IMR-90 (cell line): ENCODE measurements at regions not wholly inside any gene's neighbourhood (a gene's known extent, or its start where the extent isn't known, plus 50 kb on each side); places are given as distances from the start of the nearest gene placed in this dataset.
A peak's percentile ranks its signal among the peaks of the same experiment; 100 is the strongest.

Experiments used
- ATAC-seq: fragments of 200-7000 bp; cut with Tn5 transposase; 2 replicates; pipeline ENCODE4 v1.9.1; 2020; ENCODE audit warnings: low read depth, mild to moderate bottlenecking, moderate library complexity
- BruUV-seq: library from RNA; stranded (reverse); fragments of 400-500 nt; replicated peaks from 2 replicates; lab custom pipeline; 2021; lab: Mats Ljungman, UMichigan
- CTCF ChIA-PET: fragments of 300-600 bp; formaldehyde crosslinking; extraction: SDS; loops from one replicate; lab custom pipeline; 2021; ENCODE audit warnings: antibody characterized with exemption; lab: Yijun Ruan, JAX
- POLR2A ChIA-PET: fragments of 300-600 bp; sonication (Branson Sonifier 250); formaldehyde crosslinking; loops from one replicate; lab custom pipeline; 2022; ENCODE audit warnings: antibody characterized with exemption; ENCODE audit not compliant: unreplicated experiment; lab: Charles Lee
- DNase-seq: peaks from one replicate; pipeline ENCODE4 v3.0.0; 2013
- H2AFZ ChIP-seq: replicated peaks from 2 replicates; pipeline ENCODE3; 2013; ENCODE audit warnings: low read length, mild to moderate bottlenecking; ENCODE audit not compliant: poor library complexity
- H2AK5ac ChIP-seq: 2 replicates; pipeline ENCODE4 v1.6.1; 2013; ENCODE audit warnings: low read depth, low read length, inconsistent platforms
- H2AK9ac ChIP-seq: replicated peaks from 2 replicates; pipeline ENCODE3; 2013; ENCODE audit warnings: mild to moderate bottlenecking, low read depth, low read length, moderate library complexity; ENCODE audit not compliant: poor library complexity
- H2BK120ac ChIP-seq: 2 replicates; pipeline ENCODE4 v1.6.1; 2013; ENCODE audit warnings: low read depth, low read length, inconsistent platforms
- H2BK15ac ChIP-seq: 3 replicates; pipeline ENCODE4 v1.6.1; 2013; ENCODE audit warnings: low read depth, low read length, inconsistent platforms
- H2BK20ac ChIP-seq: 2 replicates; pipeline ENCODE4 v1.6.1; 2013; ENCODE audit warnings: low read depth, mild to moderate bottlenecking, inconsistent platforms, low read length, moderate library complexity
- H2BK5ac ChIP-seq: 2 replicates; pipeline ENCODE4 v1.6.1; 2013; ENCODE audit warnings: mild to moderate bottlenecking, low read depth, low read length, inconsistent platforms; ENCODE audit not compliant: poor library complexity, severe bottlenecking
- H3K14ac ChIP-seq: replicated peaks from 2 replicates; pipeline ENCODE4 v1.6.1; 2013; ENCODE audit warnings: low read depth, low read length, inconsistent platforms
- H3K18ac ChIP-seq: 2 replicates; pipeline ENCODE4 v1.6.1; 2013; ENCODE audit warnings: low read depth, low read length, control low read depth
- H3K23ac ChIP-seq: 2 replicates; pipeline ENCODE4 v1.6.1; 2013; ENCODE audit warnings: low read depth, low read length, inconsistent platforms
- H3K27ac ChIP-seq: 2 replicates; pipeline ENCODE4 v1.5.1; 2013; ENCODE audit warnings: mild to moderate bottlenecking, control low read depth, low read length; ENCODE audit not compliant: insufficient read depth
- H3K27me3 ChIP-seq: 2 replicates; pipeline ENCODE4 v1.6.1; 2013; ENCODE audit warnings: low read length; ENCODE audit not compliant: control insufficient read depth, insufficient read depth
- H3K36me3 ChIP-seq: 2 replicates; pipeline ENCODE4 v1.6.1; 2013; ENCODE audit warnings: low read length, mixed read lengths; ENCODE audit not compliant: control insufficient read depth, insufficient read depth
- H3K4ac ChIP-seq: 2 replicates; pipeline ENCODE4 v1.6.1; 2013; ENCODE audit warnings: low read depth, low read length, inconsistent platforms
- H3K4me1 ChIP-seq: 2 replicates; pipeline ENCODE4 v1.6.1; 2013; ENCODE audit warnings: low read length, mixed read lengths; ENCODE audit not compliant: control insufficient read depth, insufficient read depth
- H3K4me2 ChIP-seq: 2 replicates; pipeline ENCODE4 v1.6.1; 2013; ENCODE audit warnings: low read depth, mild to moderate bottlenecking, control low read depth, low read length, moderate library complexity
- H3K4me3 ChIP-seq: 2 replicates; pipeline ENCODE4 v1.5.1; 2013; ENCODE audit warnings: low read depth, mild to moderate bottlenecking, control low read depth, low read length, moderate library complexity; ENCODE audit not compliant: insufficient read depth
- H3K56ac ChIP-seq: 2 replicates; pipeline ENCODE4 v1.6.1; 2013; ENCODE audit warnings: low read length, inconsistent platforms; ENCODE audit not compliant: insufficient read depth; ENCODE audit errors: extremely low read depth
- H3K79me1 ChIP-seq, 2 experiments: 2 replicates each; pipeline ENCODE4 v1.6.1; 2013; ENCODE audit warnings: low read length in 2 of 2, inconsistent platforms in 1 of 2, low read depth in 1 of 2
- H3K9ac ChIP-seq: 2 replicates; pipeline ENCODE4 v1.6.1; 2013; ENCODE audit warnings: low read depth, low read length, control low read depth
- H3K9me1 ChIP-seq: 2 replicates; pipeline ENCODE4 v1.6.1; 2013; ENCODE audit warnings: low read length, inconsistent platforms; ENCODE audit not compliant: insufficient read depth
- H3K9me3 ChIP-seq: 2 replicates; pipeline ENCODE4 v1.6.1; 2013; ENCODE audit warnings: low read length; ENCODE audit not compliant: control insufficient read depth, insufficient read depth
- H4K20me1 ChIP-seq: 2 replicates; pipeline ENCODE4 v1.6.1; 2013; ENCODE audit warnings: low read length, inconsistent platforms; ENCODE audit not compliant: insufficient read depth
- H4K5ac ChIP-seq: 2 replicates; pipeline ENCODE4 v1.6.1; 2013; ENCODE audit warnings: mild to moderate bottlenecking, low read depth, low read length, control low read depth
- H4K8ac ChIP-seq, 2 experiments: 2 replicates each; pipeline ENCODE4 v1.6.1; 2013; ENCODE audit warnings: low read depth in 2 of 2, low read length in 2 of 2, control low read depth in 1 of 2, inconsistent platforms in 1 of 2
- H4K91ac ChIP-seq: 2 replicates; pipeline ENCODE4 v1.6.1; 2013; ENCODE audit warnings: low read depth, low read length, inconsistent platforms; ENCODE audit not compliant: insufficient read depth
- CEBPB ChIP-seq: IDR thresholded peaks from 2 replicates; pipeline ENCODE4 v1.6.1; 2012; ENCODE audit warnings: low read depth, low read length, improper control_type of control experiment
- MAFK ChIP-seq: IDR thresholded peaks from 2 replicates; pipeline ENCODE4 v1.6.1; 2012; ENCODE audit warnings: low read depth, low read length, improper control_type of control experiment
- WGBS, 2 experiments: methylation state at CpG; one replicate each; pipeline versions ENCODE4 v1.1.5 to v1.1.7; 2013; ENCODE audit warnings: missing lambda C conversion rate in 2 of 2; ENCODE audit not compliant: insufficient read length in 1 of 2; ENCODE audit errors: extremely low coverage in 2 of 2; 5-methylcytosine and 5-hydroxymethylcytosine counted together
- dilution Hi-C: fragments of 300-500 bp; cut with HindIII; formaldehyde crosslinking; loops from one replicate; pipeline ENCODE4 v1.14.3; 2018; ENCODE audit warnings: low sequenced_read_pairs; ENCODE audit not compliant: unreplicated experiment
- in situ Hi-C: fragments of 300-500 bp; cut with MboI; formaldehyde crosslinking; loops from 3 replicates; pipeline ENCODE4 v1.14.3; 2019; ENCODE audit warnings: low sequenced_read_pairs, inconsistent platforms, mixed read lengths
- intact Hi-C: fragments of 100-400 bp; cut with micrococcal nuclease; formaldehyde crosslinking; loops from 2 replicates; pipeline ENCODE4 v1.10.0; 2022
- TF ChIP-seq, protein P1 (sequence below): conservative IDR thresholded peaks from 2 replicates; pipeline ENCODE4 v1.5.1; 2012; ENCODE audit warnings: mild to moderate bottlenecking, low read depth, low read length, improper control_type of control experiment
- TF ChIP-seq, protein P2 (sequence below): fragments of 150-350 bp; IDR thresholded peaks from 2 replicates; pipeline ENCODE4 v1.6.1; 2017; ENCODE audit warnings: mild to moderate bottlenecking, antibody characterized with exemption, low read length, low read depth

DNA sequence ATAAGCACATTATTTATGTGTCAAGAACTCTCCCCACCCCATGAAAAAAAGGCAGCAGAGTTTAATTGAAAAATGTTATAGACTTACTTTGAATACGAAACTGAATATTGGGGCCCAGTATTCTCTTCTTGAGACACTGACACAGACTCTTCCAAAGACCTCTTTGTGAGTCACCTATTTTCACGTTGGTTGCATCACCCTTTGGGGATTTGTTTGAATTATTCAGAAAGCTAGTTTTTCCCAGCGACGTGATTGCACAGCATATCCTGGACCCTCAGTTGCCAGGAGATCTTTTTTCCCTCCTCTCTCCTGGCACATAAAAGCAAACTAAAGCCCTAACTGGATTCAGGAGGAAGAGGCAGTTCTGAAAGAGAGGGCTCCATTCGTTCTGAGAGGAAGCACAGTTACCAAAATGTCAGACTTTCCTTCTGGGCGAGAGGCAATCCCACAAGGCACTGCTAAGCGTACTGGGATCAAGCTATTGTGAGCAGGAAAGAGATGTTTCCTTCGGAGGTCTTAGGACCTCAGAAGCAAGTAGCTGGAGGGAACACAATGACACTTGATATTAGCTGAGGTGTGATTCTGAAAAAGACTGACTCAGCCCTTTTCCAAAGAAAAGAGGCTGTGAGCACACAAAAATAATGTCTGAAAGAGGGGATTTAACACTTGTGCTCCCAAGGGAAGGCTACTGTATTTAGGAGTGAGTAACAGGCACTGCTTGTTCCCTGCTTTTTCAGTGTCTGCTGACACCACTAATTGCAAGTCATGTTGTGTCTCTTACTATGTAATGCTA, 65.8 kb upstream of the CADPS start:
- ChIA-PET POLR2A (no interaction called here), CTCF (no interaction called here)
- no peak overlapping the region for H4K8ac ChIP-seq
- no peak overlapping the region for H2AK9ac ChIP-seq
- H3K36me3 ChIP-seq = no peaks in the 10 kb centered on the region
- H3K79me1 ChIP-seq = no peaks in the 10 kb centered on the region
- no peak overlapping the region for H2BK120ac ChIP-seq
- in situ Hi-C loops (no loop called here), dilution Hi-C loops (no loop called here), intact Hi-C loops (no loop called here)
- no peak overlapping the region for H3K23ac ChIP-seq
- TF ChIP-seq, protein P1, sequence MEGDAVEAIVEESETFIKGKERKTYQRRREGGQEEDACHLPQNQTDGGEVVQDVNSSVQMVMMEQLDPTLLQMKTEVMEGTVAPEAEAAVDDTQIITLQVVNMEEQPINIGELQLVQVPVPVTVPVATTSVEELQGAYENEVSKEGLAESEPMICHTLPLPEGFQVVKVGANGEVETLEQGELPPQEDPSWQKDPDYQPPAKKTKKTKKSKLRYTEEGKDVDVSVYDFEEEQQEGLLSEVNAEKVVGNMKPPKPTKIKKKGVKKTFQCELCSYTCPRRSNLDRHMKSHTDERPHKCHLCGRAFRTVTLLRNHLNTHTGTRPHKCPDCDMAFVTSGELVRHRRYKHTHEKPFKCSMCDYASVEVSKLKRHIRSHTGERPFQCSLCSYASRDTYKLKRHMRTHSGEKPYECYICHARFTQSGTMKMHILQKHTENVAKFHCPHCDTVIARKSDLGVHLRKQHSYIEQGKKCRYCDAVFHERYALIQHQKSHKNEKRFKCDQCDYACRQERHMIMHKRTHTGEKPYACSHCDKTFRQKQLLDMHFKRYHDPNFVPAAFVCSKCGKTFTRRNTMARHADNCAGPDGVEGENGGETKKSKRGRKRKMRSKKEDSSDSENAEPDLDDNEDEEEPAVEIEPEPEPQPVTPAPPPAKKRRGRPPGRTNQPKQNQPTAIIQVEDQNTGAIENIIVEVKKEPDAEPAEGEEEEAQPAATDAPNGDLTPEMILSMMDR = no peak
- TF ChIP-seq, protein P2, sequence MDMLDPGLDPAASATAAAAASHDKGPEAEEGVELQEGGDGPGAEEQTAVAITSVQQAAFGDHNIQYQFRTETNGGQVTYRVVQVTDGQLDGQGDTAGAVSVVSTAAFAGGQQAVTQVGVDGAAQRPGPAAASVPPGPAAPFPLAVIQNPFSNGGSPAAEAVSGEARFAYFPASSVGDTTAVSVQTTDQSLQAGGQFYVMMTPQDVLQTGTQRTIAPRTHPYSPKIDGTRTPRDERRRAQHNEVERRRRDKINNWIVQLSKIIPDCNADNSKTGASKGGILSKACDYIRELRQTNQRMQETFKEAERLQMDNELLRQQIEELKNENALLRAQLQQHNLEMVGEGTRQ = no peak
- TF ChIP-seq CEBPB (peak; percentile 59), MAFK (peak; percentile 70)
- no peak overlapping the region for H3K14ac ChIP-seq
- H2BK5ac ChIP-seq = no peak overlapping the region
- no peak overlapping the region for H3K27ac ChIP-seq
- H3K4me3 ChIP-seq = no peak overlapping the region
- H2BK20ac ChIP-seq = no peak overlapping the region
- peak; percentile 1 for DNase-seq
- WGBS, 2 experiments = 33% methylated on average over 1 of the region's 8 CpGs; no CpG with 5 or more reads in 1 of the 2 experiments
- no peaks in the 10 kb centered on the region for H3K27me3 ChIP-seq
- H3K9me1 ChIP-seq = no peaks in the 10 kb centered on the region
- H3K4me1 ChIP-seq = no peaks in the 10 kb centered on the region
- peaks cover 7% of the 10 kb centered on the region; the same call in 1 of the 2 replicates for H3K9me3 ChIP-seq
- H3K9ac ChIP-seq = no peak overlapping the region
- no peak overlapping the region for H3K4ac ChIP-seq
- H3K4me2 ChIP-seq = no peak overlapping the region
- H2AFZ ChIP-seq = no peak overlapping the region
- no peak for ATAC-seq
- no peaks in the 10 kb centered on the region for H4K20me1 ChIP-seq
- no peak overlapping the region for H2BK15ac ChIP-seq
- no peak overlapping the region for H4K5ac ChIP-seq
- BruUV-seq = no TSS peak
- H2AK5ac ChIP-seq = no peak overlapping the region
- H3K18ac ChIP-seq = no peak overlapping the region
- H4K91ac ChIP-seq = no peak overlapping the region
- no peak overlapping the region for H3K56ac ChIP-seq
